Activated T-cell treated with anti-CD3 and anti-CD28 coated beads for 48 hours (primary cell): ENCODE measurements at regions not wholly inside any gene's neighbourhood (a gene's known extent, or its start where the extent isn't known, plus 50 kb on each side); places are given as distances from the start of the nearest gene placed in this dataset.

Experiments used
- DNase-seq: peaks from one replicate; pipeline ENCODE4 v3.0.0-alpha.2; 2020; ENCODE audit warnings: low read depth

GRCh38 chr14:53549956-53550355, 396.8 kb upstream of the DDHD1 start:
- DNase-seq, result no peak

DNA sequence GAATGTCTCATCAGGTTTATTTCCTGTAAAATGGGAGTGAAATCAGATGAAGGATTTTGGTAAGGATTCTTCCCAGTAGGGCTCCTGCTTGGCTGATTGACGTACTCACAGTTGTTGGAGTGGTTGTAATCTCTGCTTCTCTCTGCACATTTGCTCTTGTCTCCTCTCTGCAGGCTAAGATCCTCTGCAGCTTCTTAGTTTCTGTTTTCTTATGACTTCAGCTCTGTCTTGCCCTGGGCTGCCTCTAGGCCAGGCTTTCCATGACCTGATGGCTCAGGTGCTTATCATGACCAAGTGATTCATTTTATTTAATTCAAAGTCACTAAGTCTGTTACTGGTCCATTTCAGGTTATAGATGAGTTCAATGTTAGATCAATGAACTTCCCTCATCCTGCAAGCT, 394.5 kb upstream of the DDHD1 start:
- no peak for DNase-seq

GRCh38 chr14:53545217-53545616, 392.1 kb upstream of the DDHD1 start:
- no peak for DNase-seq

GRCh38 chr14:53542732-53543131, 389.6 kb upstream of the DDHD1 start:
- no peak for DNase-seq

DNA sequence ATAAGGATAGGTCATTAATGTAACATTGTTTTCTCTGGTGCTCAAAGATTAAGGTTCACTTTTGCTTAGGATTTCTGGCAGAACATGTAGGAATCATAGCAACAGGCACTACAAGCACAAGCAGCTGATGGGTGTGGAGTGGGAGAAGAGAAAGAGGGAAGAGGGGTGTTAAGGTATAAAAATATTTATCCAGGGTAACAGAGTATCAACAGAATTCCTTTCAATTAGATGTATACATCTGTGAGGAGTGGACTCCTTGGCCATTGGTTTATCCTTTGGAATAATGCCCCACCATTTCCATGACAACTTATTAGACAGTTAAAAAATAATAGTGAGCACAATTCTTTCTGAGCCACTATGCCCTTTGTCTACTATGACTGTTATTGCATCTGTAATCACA, 388.3 kb upstream of the DDHD1 start:
- no peak for DNase-seq

DNA sequence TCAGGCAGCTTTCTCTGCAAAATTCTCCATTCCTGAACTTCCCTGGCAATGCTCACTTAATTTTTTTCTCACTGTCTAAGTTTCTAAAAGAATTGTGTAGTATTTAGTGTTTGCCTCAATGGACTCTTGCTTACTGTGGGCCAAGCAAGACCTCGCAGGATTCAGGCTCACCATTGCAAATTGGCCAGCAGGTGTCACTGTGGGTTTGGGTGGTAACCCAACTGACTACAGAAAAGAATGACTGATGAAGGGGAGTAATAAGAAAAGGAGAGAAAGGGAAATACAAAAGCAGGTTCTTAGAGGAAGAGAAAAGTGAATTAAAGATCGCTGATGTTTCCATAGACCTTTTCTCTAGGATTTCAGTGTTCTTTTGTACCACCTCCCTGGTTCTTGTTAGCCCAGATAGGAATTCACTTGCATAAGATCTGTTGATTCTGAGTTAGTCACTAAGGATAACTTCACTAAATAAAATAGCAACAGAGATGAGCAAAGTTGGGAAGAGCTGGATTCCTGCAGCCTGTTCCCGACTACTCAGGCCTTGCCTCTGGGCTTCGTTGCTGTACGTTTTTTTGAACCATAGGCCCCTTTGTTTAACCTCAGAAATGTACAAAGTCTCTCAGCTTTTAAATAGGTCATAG, 386.5 kb upstream of the DDHD1 start:
- peak; percentile 38 for DNase-seq

- no peak for DNase-seq
Observed at GRCh38 chr14:53538316-53538881, 385.3 kb upstream of the DDHD1 start.

DNA sequence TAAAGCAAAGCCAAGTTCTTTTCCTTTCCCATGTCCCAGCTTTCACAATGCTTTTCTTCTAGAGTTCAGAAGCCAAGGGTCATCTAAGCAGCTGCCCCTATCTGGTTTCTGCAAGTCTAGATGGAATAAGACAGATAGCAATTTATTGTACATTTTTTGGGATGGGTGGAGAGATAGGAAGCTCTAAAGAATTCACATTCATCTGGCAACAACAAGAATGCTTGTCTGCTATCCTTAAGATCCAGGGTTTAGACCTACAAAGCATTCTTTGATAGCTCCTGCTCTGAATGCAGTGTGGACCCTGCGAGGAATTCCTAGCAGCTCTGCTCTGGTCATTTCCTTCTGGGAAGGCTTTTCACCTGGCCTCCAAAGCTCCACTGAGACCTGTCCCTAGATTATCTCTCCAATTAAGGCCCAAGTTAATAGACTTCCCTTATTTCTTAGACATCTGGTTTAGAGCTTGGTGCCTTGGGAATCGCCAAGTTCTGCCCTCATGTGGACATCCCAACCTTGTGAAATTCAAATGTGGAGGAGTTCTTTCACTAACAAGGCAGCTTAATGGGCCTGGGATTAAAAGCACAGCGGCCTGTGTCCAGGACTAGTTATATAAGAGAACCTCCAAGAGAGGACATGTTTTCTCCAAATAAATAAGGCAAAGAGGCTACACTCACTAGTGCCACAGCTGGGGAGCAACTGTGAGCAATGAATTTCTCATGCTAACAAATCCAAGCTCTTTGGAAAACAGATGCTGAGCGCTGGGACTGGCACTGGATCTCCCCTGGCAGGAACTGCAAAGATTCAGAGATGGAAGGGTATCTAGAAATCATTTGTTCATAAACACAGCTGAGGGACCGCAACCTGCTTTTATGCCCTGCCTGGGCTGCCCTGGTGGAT, 384.5 kb upstream of the DDHD1 start:
- DNase-seq, result no peak

DNA sequence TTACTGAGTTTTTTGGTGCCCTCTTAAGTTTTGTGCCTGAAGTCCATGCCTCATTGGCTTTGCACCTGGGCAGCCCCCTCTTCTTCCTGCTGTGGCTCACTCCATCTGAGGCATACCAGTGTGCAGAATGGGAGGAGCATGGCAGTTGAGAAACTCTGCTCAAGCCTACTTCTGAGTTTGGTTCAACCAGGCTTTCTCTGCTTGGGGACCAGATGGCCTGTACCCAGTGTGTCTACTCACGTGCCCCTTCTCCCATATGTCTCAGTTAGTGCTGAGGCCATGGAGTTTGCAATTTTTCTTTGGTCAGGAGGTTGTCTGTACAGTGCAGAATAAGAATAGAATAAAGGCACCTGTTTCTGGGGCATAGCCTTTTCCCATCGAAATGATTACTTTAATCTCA, 383.3 kb upstream of the DDHD1 start:
- no peak for DNase-seq

DNA sequence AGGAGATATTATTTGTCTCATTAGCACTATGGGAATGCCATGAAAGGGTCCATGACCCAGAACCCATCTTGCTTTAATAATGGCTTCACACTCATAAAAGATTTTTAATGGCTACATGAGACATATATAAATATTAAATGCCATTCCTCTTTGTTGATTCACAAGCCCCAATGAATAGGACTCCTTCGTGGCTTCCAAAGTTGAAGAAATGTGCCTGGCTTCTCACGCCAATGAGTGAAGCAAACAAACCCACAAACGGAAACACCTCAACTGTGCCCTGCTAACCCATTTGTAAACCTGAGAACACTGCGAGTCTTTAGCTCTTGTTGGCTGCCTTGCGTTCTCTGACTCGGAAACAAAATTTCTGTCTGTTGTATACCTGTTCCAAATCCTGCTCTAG, 381.7 kb upstream of the DDHD1 start:
- no peak for DNase-seq

- no peak for DNase-seq
Observed at GRCh38 chr14:53533384-53533970, 380.4 kb upstream of the DDHD1 start.

GRCh38 chr14:53532853-53533252, 379.7 kb upstream of the DDHD1 start:
- DNase-seq, result no peak

DNA sequence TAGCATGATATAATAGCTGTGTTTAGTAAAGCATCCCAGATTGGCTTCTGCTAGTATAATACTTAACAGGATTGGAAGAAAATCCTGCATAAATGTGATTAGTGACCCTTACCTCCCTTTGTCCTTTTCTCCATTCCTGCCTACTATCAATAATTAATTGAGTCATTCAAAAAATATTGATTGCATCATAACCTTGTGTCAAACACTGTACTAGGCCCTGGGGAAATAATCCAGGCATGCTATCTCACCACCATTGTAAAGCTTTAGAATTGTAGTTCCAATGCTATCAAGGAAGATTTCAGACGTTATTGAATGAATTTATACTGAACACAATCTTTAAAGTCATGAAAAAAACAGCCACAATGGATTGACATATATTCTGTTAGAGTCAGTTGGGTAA, 378.6 kb upstream of the DDHD1 start:
- DNase-seq, result no peak

GRCh38 chr14:53531156-53531555, 378.0 kb upstream of the DDHD1 start:
- no peak for DNase-seq

DNA sequence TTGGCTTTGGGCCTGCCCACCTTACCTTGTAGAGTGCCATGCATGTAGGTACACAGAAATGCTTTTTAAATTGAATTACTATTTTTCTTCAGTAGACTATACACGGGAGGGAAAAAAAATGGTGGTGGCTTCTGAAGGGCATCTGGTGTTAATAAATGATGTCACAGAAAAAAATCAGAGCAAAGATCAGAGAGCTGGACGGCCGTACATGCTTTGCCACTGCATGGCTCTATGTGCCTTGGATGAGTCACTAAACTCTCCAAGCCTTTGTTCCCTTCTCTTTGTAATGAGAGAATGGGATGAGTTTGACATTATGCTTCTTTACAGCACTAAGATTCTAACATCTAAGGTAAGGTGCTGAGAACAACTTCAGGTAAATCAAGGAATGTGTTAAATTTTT, 376.4 kb upstream of the DDHD1 start:
- DNase-seq, result no peak

- no peak for DNase-seq
Observed at GRCh38 chr14:53528185-53528671, 375.1 kb upstream of the DDHD1 start.

DNA sequence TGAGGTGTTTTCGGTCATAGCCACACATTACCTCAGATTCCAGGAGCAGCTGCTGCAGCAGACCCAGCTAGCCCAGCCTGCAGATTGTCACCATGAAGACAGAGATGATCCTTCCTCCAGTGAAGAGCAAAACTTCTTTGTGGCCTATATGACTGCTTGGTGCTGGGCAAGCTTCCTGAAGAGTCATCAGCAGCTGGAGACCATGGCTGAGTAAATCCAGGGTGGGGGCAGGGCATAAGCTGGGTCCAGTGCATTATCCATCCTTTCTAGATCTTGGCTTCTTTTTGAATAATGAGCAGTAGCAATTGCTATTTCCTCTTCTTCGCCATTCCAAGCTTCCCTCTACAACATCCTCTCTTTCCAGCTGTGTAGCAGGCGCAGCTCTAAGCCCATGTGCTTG, 373.1 kb upstream of the DDHD1 start:
- no peak for DNase-seq

GRCh38 chr14:53525608-53526007, 372.5 kb upstream of the DDHD1 start:
- no peak for DNase-seq

GRCh38 chr14:53524391-53524790, 371.3 kb upstream of the DDHD1 start:
- DNase-seq, result no peak

DNA sequence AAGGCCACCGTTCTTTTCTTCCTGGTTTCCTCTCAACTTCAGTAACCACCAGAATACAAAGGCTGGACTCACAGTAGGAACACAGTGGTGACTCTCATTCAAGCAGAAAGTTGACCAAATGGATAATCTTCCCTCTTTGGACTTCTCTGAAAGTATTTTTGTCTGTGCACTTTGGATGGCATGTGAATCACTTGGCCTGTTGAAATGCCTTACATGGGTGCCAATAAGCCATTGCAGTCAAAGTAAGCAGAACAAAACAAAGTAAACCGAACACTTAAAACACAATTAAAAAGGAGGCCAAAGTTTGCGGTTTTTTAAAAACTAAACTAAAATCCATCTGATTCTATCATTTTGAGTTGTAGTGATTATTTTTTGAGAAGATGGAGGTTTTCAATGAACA, 370.1 kb upstream of the DDHD1 start:
- DNase-seq, result no peak

GRCh38 chr14:53520078-53520928, 367.2 kb upstream of the DDHD1 start:
- no peak for DNase-seq

GRCh38 chr14:53519137-53519536, 366.0 kb upstream of the DDHD1 start:
- no peak for DNase-seq
